Right lobe of liver (tissue), 6 donors: ENCODE measurements at regions not wholly inside any gene's neighbourhood (a gene's known extent, or its start where the extent isn't known, plus 50 kb on each side); places are given as distances from the start of the nearest gene placed in this dataset.
"Not testable (repeated sequence)": the region's sequence is repeated elsewhere in the genome, so short reads cannot be mapped to it uniquely, and the experiment has no call there.

Experiments
- ATAC-seq, 4 donors: fragments of 200-7000 bp; cut with Tn5 transposase; one replicate each; pipeline ENCODE4 v1.9.1; 2020; ENCODE audit warnings: mild to moderate bottlenecking in 4 of 4, moderate library complexity in 4 of 4
- DNase-seq, 3 donors: peaks; one replicate each; pipeline ENCODE4 v3.0.0-alpha.2; 2020
- H3K27ac ChIP-seq, 3 donors: fragments of 200-600 bp; one replicate each; pipeline ENCODE4 v1.8.0; 2022
- H3K27me3 ChIP-seq, 2 donors: fragments of 200-600 bp; one replicate each; pipeline ENCODE4 v1.8.0; 2022
- H3K36me3 ChIP-seq, 4 donors: fragments of 200-600 bp; sonication (generic) in 1 of 4; one replicate each; pipeline versions ENCODE4 v1.5.1 to v1.8.0; 2017 to 2022; ENCODE audit warnings: control low read depth in 1 of 4
- H3K4me1 ChIP-seq, 4 donors: fragments of 200-600 bp; sonication (generic) in 1 of 4; one replicate each; pipeline versions ENCODE4 v1.5.1 to v1.8.0; 2017 to 2022; ENCODE audit warnings: control low read depth in 1 of 4
- H3K4me3 ChIP-seq, 3 donors: fragments of 200-600 bp; one replicate each; pipeline ENCODE4 v1.8.0; 2022
- H3K9me3 ChIP-seq, 4 donors: fragments of 200-600 bp; sonication (generic) in 1 of 4; one replicate each; pipeline versions ENCODE4 v1.5.1 to v1.8.0; 2017 to 2022; ENCODE audit warnings: control low read depth in 1 of 4
- POLR2A ChIP-seq: fragments of 450-650 bp; IDR thresholded peaks from one replicate; pipeline ENCODE4 v1.6.1; 2017; ENCODE audit warnings: antibody characterized with exemption, mild to moderate bottlenecking
- WGBS: methylation state at CpG from one replicate; pipeline ENCODE4 v1.1.6; 2018; ENCODE audit warnings: low coverage, low lambda C conversion rate; ENCODE audit not compliant: insufficient coverage; ENCODE audit errors: missing lambda C conversion rate; 5-methylcytosine and 5-hydroxymethylcytosine counted together
- intact Hi-C, 2 donors: fragments of 100-400 bp; cut with DNase I; formaldehyde crosslinking; loops; one replicate each; pipeline versions ENCODE4 v1.11.2 to v1.14.1; 2022
- TF ChIP-seq, protein P1 (sequence below), 4 donors: fragments of 200-600 bp in 3 of 4; fragments of 450-650 bp in 1 of 4; IDR thresholded peaks; one replicate each; pipeline versions ENCODE4 v1.5.1 to v1.8.0; 2016 to 2022; ENCODE audit warnings: antibody characterized with exemption in 4 of 4, mild to moderate bottlenecking in 2 of 4
- donor health status: DM: no; HTN: yes; CAD: no.
- donor health status: DM: no; HTN: no; CAD: no.
- donor health status: DM: no; HTN: no; CAD: no.
- donor health status: DM: no; HTN: yes; CAD: no.
- donor health status: DM: no; HTN: yes; CAD: no.

DNA sequence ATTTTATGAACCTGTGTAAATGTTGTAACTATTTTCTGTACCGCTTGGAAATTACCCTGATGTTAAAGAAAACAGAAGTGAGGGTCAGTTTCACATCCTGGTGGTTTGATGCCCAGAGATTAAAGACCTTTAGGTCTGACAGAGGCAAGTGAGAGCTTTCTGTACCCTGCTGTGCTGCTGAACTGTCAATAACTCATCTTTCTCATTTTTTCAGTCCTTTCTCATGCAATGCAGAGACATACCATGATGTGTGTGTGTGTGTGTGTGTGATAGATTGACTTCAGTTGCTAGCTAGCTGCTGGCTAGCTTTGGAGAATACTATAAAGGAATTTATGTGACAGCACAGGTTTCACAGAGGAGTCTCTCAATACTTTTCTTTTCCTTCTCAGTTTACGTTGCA, 2025.6 kb upstream of the LRRTM1 start:
- DNase-seq (no peak), ATAC-seq (no peak)
- intact Hi-C loops, result no loop called here
- Histone ChIP-seq H3K27ac (no peak overlapping the region), H3K27me3 (no peaks in the 10 kb centered on the region), H3K9me3 (no peaks in the 10 kb centered on the region), H3K4me1 (no peaks in the 10 kb centered on the region), H3K4me3 (no peak overlapping the region), H3K36me3 (no peaks in the 10 kb centered on the region)
- TF ChIP-seq POLR2A, result no peak
- TF ChIP-seq, protein P1, sequence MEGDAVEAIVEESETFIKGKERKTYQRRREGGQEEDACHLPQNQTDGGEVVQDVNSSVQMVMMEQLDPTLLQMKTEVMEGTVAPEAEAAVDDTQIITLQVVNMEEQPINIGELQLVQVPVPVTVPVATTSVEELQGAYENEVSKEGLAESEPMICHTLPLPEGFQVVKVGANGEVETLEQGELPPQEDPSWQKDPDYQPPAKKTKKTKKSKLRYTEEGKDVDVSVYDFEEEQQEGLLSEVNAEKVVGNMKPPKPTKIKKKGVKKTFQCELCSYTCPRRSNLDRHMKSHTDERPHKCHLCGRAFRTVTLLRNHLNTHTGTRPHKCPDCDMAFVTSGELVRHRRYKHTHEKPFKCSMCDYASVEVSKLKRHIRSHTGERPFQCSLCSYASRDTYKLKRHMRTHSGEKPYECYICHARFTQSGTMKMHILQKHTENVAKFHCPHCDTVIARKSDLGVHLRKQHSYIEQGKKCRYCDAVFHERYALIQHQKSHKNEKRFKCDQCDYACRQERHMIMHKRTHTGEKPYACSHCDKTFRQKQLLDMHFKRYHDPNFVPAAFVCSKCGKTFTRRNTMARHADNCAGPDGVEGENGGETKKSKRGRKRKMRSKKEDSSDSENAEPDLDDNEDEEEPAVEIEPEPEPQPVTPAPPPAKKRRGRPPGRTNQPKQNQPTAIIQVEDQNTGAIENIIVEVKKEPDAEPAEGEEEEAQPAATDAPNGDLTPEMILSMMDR (IDR thresholded peaks at IDR 0.05), result no peak
- 64% methylated on average over 2 of the region's 2 CpGs for WGBS

GRCh38 chr2:82326180-82326767, 2021.7 kb upstream of the LRRTM1 start:
- peak in 1 of 3 donors; percentile 49 for DNase-seq
- H3K36me3 ChIP-seq, intact Hi-C loops, H3K9me3 ChIP-seq, H3K27ac ChIP-seq, ATAC-seq, H3K4me1 ChIP-seq, H3K4me3 ChIP-seq, H3K27me3 ChIP-seq: not testable (repeated sequence)
- 95% methylated on average over 10 of the region's 42 CpGs for WGBS

- TF ChIP-seq, protein P1 (IDR thresholded peaks at IDR 0.05), result no peak
- TF ChIP-seq POLR2A, result no peak
- WGBS, result 71% methylated on average over 3 of the region's 3 CpGs
- Histone ChIP-seq H3K4me3 (no peak overlapping the region), H3K36me3 (no peaks in the 10 kb centered on the region), H3K4me1 (peaks cover 0 to 4% (median 0%) of the 10 kb centered on the region in 4 donors), H3K9me3 (no peaks in the 10 kb centered on the region), H3K27me3 (no peaks in the 10 kb centered on the region), H3K27ac (no peak overlapping the region)
- ATAC-seq, result no peak
- intact Hi-C loops, result no loop called here
- no peak for DNase-seq
Observed at GRCh38 chr2:82320296-82320695, 2015.7 kb upstream of the LRRTM1 start.

DNA sequence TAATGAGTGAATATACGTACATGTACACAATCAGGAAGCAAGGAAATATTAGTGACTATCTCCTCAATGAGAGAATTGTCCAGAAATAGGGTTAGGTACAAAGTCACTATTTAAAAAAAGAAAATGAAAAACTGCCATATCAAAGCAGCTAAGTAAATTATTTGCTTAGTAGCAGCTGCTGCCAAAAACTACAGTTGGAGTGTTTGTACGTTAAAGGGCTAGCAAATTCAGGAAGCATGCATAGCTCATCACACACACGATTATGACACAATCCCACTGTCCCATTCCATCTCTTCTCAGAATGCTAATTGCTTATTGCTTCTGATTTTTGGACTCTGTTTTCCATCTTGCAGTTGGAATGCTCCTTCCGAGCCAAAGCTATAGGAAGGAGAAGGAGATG, 2012.5 kb upstream of the LRRTM1 start:
- no peaks in the 10 kb centered on the region for H3K27me3 ChIP-seq
- WGBS, result 24% methylated on average over 4 of the region's 4 CpGs
- H3K4me3 ChIP-seq, result no peak overlapping the region
- peak overlapping the region; percentile 34 to 41 (median 38) for H3K27ac ChIP-seq
- H3K4me1 ChIP-seq, result peaks cover 0 to 4% (median 0%) of the 10 kb centered on the region in 4 donors
- intact Hi-C loops, result no loop called here
- no peak for TF ChIP-seq POLR2A
- TF ChIP-seq, protein P1 (IDR thresholded peaks at IDR 0.05), result no peak
- peak in 1 of 3 donors; percentile 50 for DNase-seq
- peak; percentile 95 to 99 (median 97) for ATAC-seq
- H3K36me3 ChIP-seq, result no peaks in the 10 kb centered on the region
- H3K9me3 ChIP-seq, result no peaks in the 10 kb centered on the region

DNA sequence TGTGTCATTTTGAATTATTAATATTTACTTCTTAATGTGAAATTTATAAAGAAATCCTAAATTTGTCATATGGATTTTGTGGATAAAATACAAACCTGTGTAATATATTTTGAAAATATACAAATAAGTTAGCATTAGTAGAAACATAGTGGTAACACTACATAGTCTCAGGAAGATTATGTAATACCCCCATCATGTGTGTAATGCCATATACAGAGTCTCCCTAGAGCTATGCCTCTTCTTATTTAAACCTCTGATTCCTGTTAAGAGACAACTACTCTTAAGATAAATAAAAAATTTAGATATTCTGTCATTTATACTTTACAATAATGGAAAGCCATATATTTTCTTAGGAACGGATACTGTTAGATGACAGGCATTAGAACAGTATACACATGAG, 2012.0 kb upstream of the LRRTM1 start:
- H3K4me1 ChIP-seq, result peaks cover 0 to 4% (median 0%) of the 10 kb centered on the region in 4 donors
- H3K9me3 ChIP-seq, result no peaks in the 10 kb centered on the region
- H3K27ac ChIP-seq, result peak overlapping the region; percentile 34 to 41 (median 38)
- no peak overlapping the region for H3K4me3 ChIP-seq
- no peak for DNase-seq
- no peaks in the 10 kb centered on the region for H3K36me3 ChIP-seq
- peak; percentile 41 to 57 (median 52) for ATAC-seq
- WGBS, result 26% methylated on average over 1 of the region's 1 CpG
- intact Hi-C loops, result no loop called here
- no peaks in the 10 kb centered on the region for H3K27me3 ChIP-seq
- no peak for TF ChIP-seq POLR2A
- TF ChIP-seq, protein P1 (IDR thresholded peaks at IDR 0.05), result no peak
